Heart right ventricle (tissue), 16 donors: ENCODE measurements at regions not wholly inside any gene's neighbourhood (a gene's known extent, or its start where the extent isn't known, plus 50 kb on each side); places are given as distances from the start of the nearest gene placed in this dataset.

Experiments
- ATAC-seq, 8 donors: fragments of 200-7000 bp; cut with Tn5 transposase; one replicate each; pipeline ENCODE4 v1.9.1; 2020; ENCODE audit warnings: mild to moderate bottlenecking in 8 of 8, moderate library complexity in 8 of 8, moderate number of reproducible peaks in 1 of 8
- DNase-seq, 2 donors: peaks; one replicate each; pipeline ENCODE4 v3.0.0-alpha.2; 2020
- H3K27ac ChIP-seq, 10 donors: fragments of 200-600 bp; sonication (generic) in 2 of 10; one replicate each; pipeline versions ENCODE4 v1.5.0 to v1.8.0; 2020 to 2022; ENCODE audit warnings: mild to moderate bottlenecking in 3 of 10
- H3K27me3 ChIP-seq, 7 donors: fragments of 200-600 bp; one replicate each; pipeline ENCODE4 v1.8.0; 2021 to 2022; ENCODE audit warnings: mild to moderate bottlenecking in 2 of 7
- H3K36me3 ChIP-seq, 9 donors: fragments of 200-600 bp; sonication (generic) in 1 of 9; one replicate each; pipeline versions ENCODE4 v1.5.0 to v1.8.0; 2020 to 2022; ENCODE audit warnings: mild to moderate bottlenecking in 2 of 9
- H3K4me1 ChIP-seq, 9 donors: fragments of 200-600 bp; sonication (generic) in 1 of 9; one replicate each; pipeline versions ENCODE4 v1.5.0 to v1.8.0; 2020 to 2022; ENCODE audit warnings: mild to moderate bottlenecking in 4 of 9
- H3K4me3 ChIP-seq, 10 donors: fragments of 200-600 bp; sonication (generic) in 2 of 10; one replicate each; pipeline versions ENCODE4 v1.5.0 to v1.8.0; 2020 to 2022; ENCODE audit warnings: mild to moderate bottlenecking in 7 of 10, moderate library complexity in 2 of 10
- H3K9me3 ChIP-seq, 11 donors: fragments of 200-600 bp in 10 of 11; sonication (generic) in 2 of 11; one replicate each; pipeline versions ENCODE4 v1.5.0 to v1.8.0; 2013 to 2022; ENCODE audit warnings: mild to moderate bottlenecking in 2 of 11, control low read depth in 1 of 11, moderate library complexity in 1 of 11
- CTCF ChIP-seq, 9 donors: fragments of 200-600 bp; sonication (generic) in 2 of 9; IDR thresholded peaks; one replicate each; pipeline versions ENCODE4 v1.5.0 to v1.8.0; 2021 to 2022; ENCODE audit warnings: antibody characterized with exemption in 9 of 9, mild to moderate bottlenecking in 5 of 9, moderate library complexity in 1 of 9
- WGBS, 2 donors: extraction: QIAGEN DNeasy Blood & Tissue Kit; methylation state at CpG; one replicate each; pipeline ENCODE4 v1.1.7; 2013; ENCODE audit warnings: inconsistent platforms in 1 of 2; 5-methylcytosine and 5-hydroxymethylcytosine counted together
- intact Hi-C, 10 donors: fragments of 100-400 bp; cut with DNase I; formaldehyde crosslinking; loops; one replicate each; pipeline versions ENCODE4 v1.11.1 to v1.14.2; 2022
- donor health status: Arrhythmogenic right ventricular cardiomyopathy.
- donor health status: ischemic (EF 13 %, LVEDD 7.1; RV severe dilation, severe dysfunction).
- donor health status: healthy with polysubstance abuse.
- donor health status: DM: no; HTN: yes; CAD: no.
- donor health status: DM: no; HTN: no; CAD: no.
- donor health status: ischemic (EF 25% LVEDD 6.9; RV normal size, moderate dysfunction).
- donor health status: ischemic (EF 25% LVEDD 5.7; RV mildly dilated, moderate dysfunction).
- donor health status: healthy.
- donor health status: DM: yes; HTN: yes; CAD: no.
- donor health status: Ischemic cardiomyopathy.
- donor health status: ischemic (EF 35%, LVEDD 5.7; RV mildly dilated, moderate dysfunction).
- donor health status: nonischemic (EF 11% LVEDD 7.7; RV severe dilation, severe dysfunction).
- donor health status: DM: yes; HTN: yes; CAD: no.
- donor health status: PGD.
- donor health status: ischemic (EF 29% LVEDD 5.4; RV normal size, mild dysfunction).
- donor health status: nonischemic (EF 23%, LVEDD 6.1; RV moderate dilation, normal function).

DNA sequence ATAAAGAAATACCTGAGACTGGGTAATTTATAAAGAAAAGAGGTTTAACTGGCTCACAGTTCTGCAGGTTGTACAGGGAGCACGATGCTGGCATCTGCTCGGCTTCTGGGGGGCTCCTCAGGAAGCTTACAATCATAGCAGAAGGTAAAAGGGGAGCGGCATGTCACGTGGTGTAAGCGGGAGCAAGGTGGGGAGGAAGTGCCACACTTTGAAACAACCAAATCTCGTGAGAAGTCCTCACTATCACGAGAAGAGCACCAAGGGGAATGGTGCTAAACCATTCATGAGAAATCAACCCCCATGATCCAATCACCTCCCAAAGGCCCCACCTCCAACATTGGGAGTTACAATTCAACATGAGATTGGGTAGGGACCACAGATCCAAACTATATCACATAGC lies 67.7 kb downstream of the AKR1B1 start:
- intact Hi-C loops, result no loop called here
- WGBS, 2 donors, result 77 to 88% methylated on average over 7 of the region's 7 CpGs

DNA sequence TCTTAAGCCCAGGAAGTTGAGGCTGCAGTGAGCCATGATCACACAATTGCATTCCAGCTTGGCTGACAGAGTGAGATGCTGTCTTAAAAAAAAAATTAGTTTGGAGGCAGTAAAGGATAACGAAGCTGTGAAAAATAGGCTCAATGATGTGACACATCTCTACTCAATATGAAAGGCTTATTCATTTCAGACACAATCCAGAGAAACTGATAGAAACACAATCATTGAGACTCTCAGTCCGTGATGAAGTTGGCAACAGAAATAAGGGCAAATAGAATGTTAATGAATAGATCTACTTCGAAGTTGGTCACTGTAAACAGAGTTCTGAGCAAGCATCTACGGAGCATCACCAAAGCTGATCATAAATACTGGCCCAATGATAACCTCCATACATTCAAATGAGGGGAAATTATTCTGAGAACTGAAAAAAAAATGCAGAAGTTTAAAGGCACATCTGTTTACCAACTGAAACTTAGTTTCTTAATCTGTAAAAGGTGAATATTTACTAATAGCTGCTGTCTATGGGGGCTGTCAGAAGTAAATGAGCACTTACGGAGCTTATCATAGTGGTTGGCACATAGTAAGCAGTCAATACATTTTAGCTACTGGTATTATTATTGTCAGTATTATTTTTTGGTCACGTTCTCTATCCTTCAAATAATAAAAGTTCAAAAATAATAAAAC lies 70.4 kb downstream of the AKR1B1 start:
- 78 to 80% methylated on average over 6 of the region's 6 CpGs for WGBS, 2 donors
- no peak for TF ChIP-seq CTCF (IDR thresholded peaks at IDR 0.05)
- no peak for DNase-seq
- Histone ChIP-seq H3K36me3 (no peaks in the 10 kb centered on the region), H3K27me3 (peaks cover 0 to 4% (median 0%) of the 10 kb centered on the region in 7 donors), H3K4me1 (no peaks in the 10 kb centered on the region), H3K27ac (no peak overlapping the region), H3K9me3 (peaks cover 0 to 19% (median 9%) of the 10 kb centered on the region in 11 donors), H3K4me3 (no peak overlapping the region)
- intact Hi-C loops, result no loop called here
- ATAC-seq, result no peak

More for the DNA sequence above, 67.7 kb downstream of the AKR1B1 start:
- no peak for TF ChIP-seq CTCF (IDR thresholded peaks at IDR 0.05)
- no peak for ATAC-seq
- Histone ChIP-seq H3K27me3 (peaks cover 0 to 3% (median 0%) of the 10 kb centered on the region in 7 donors), H3K36me3 (no peaks in the 10 kb centered on the region), H3K27ac (no peak overlapping the region), H3K9me3 (peaks cover 0 to 11% (median 3%) of the 10 kb centered on the region in 11 donors), H3K4me3 (no peak overlapping the region), H3K4me1 (no peaks in the 10 kb centered on the region)
- DNase-seq, result no peak

- H3K4me3 ChIP-seq, result no peak overlapping the region
- peaks cover 0 to 15% (median 4%) of the 10 kb centered on the region in 7 donors for H3K27me3 ChIP-seq
- no peaks in the 10 kb centered on the region for H3K36me3 ChIP-seq
- no peak for TF ChIP-seq CTCF (IDR thresholded peaks at IDR 0.05)
- ATAC-seq (no peak), DNase-seq (no peak)
- no peak overlapping the region for H3K27ac ChIP-seq
- H3K4me1 ChIP-seq, result no peaks in the 10 kb centered on the region
- intact Hi-C loops, result no loop called here
- no peaks in the 10 kb centered on the region for H3K9me3 ChIP-seq
- 82 to 91% methylated on average over 7 of the region's 7 CpGs for WGBS, 2 donors
These were observed 61.8 kb upstream of the SLC35B4 start for GRCh38 chr7:134378562-134378961.

DNA sequence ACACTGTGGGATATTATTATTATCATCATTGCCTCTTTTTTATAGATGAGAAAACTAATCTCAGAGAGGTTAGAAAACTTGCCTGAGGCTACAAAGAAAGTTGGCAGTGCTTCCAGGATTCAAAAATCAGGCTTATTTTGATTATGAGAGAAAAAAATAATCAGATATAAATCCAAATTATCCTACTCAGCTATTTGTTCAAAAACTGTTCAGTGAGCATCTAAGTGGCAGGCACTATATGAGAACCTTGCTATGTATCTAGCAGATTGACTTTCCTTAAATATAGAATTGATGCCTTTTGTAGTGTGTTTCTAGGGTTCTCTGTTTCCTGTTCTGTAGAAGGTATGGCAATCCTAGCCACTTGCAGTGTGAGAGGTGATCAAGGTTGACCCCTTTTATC lies 60.0 kb upstream of the SLC35B4 start:
- DNase-seq, result no peak
- Histone ChIP-seq H3K9me3 (no peaks in the 10 kb centered on the region), H3K27me3 (peaks cover 0 to 22% (median 6%) of the 10 kb centered on the region in 7 donors), H3K4me3 (no peak overlapping the region), H3K4me1 (no peaks in the 10 kb centered on the region), H3K36me3 (no peaks in the 10 kb centered on the region), H3K27ac (no peak overlapping the region)
- TF ChIP-seq CTCF (IDR thresholded peaks at IDR 0.05), result no peak
- intact Hi-C loops, result no loop called here
- ATAC-seq, result no peak
